C4-2B (cell line): ENCODE measurements at regions not wholly inside any gene's neighbourhood (a gene's known extent, or its start where the extent isn't known, plus 50 kb on each side); places are given as distances from the start of the nearest gene placed in this dataset.

Experiments
- H3K27ac ChIP-seq: fragments of 450-650 bp; 2 replicates; pipeline ENCODE4 v1.5.1; 2017
- CTCF ChIP-seq: fragments of 450-650 bp; conservative IDR thresholded peaks from 2 replicates; pipeline ENCODE4 v1.5.1; 2017; ENCODE audit warnings: mild to moderate bottlenecking
- ZFX ChIP-seq: fragments of 450-650 bp; IDR thresholded peaks from 2 replicates; pipeline ENCODE4 v1.6.1; 2017

- H3K27ac ChIP-seq: no peak overlapping the region
- TF ChIP-seq ZFX (no peak), CTCF (no peak)
These were observed 360.8 kb downstream of the GRB14 start for GRCh38 chr2:164260506-164260905.

- no peak overlapping the region for H3K27ac ChIP-seq
- TF ChIP-seq ZFX: no peak
- no peak for TF ChIP-seq CTCF
These were observed 363.5 kb downstream of the GRB14 start for GRCh38 chr2:164257742-164258141.

- TF ChIP-seq CTCF: no peak
- no peak for TF ChIP-seq ZFX
- no peak overlapping the region for H3K27ac ChIP-seq
These were observed 368.6 kb downstream of the GRB14 start for GRCh38 chr2:164252568-164253287.

- H3K27ac ChIP-seq: no peak overlapping the region
- TF ChIP-seq CTCF: no peak
- no peak for TF ChIP-seq ZFX
These were observed 378.0 kb downstream of the GRB14 start for GRCh38 chr2:164243315-164243714.

- no peak overlapping the region for H3K27ac ChIP-seq
- no peak for TF ChIP-seq CTCF
- no peak for TF ChIP-seq ZFX
These were observed 378.9 kb downstream of the GRB14 start for GRCh38 chr2:164242409-164242808.

- TF ChIP-seq CTCF (no peak), ZFX (no peak)
- no peak overlapping the region for H3K27ac ChIP-seq
These were observed 387.2 kb downstream of the GRB14 start for GRCh38 chr2:164234074-164234473.

GRCh38 chr2:164224007-164224406 lies 397.3 kb downstream of the GRB14 start:
- no peak for TF ChIP-seq ZFX
- no peak for TF ChIP-seq CTCF
- H3K27ac ChIP-seq: no peak overlapping the region
